Brain microvascular endothelial cell (primary cell): ENCODE measurements at regions not wholly inside any gene's neighbourhood (a gene's known extent, or its start where the extent isn't known, plus 50 kb on each side); places are given as distances from the start of the nearest gene placed in this dataset.

Experiments
- DNase-seq: peaks from one replicate; pipeline ENCODE4 v3.0.0-alpha.2; 2020
- H3K27ac ChIP-seq: fragments of 250-450 bp; sonication (Bioruptor Pico); 2 replicates; pipeline ENCODE4 v1.5.1; 2020; ENCODE audit warnings: mild to moderate bottlenecking, moderate library complexity
- H3K27me3 ChIP-seq: fragments of 250-450 bp; sonication (Bioruptor Pico); replicated peaks from 2 replicates; pipeline ENCODE4 v1.5.1; 2020; ENCODE audit warnings: mild to moderate bottlenecking
- H3K36me3 ChIP-seq: fragments of 250-450 bp; sonication (Bioruptor Pico); replicated peaks from 2 replicates; pipeline ENCODE4 v1.5.1; 2020; ENCODE audit warnings: mild to moderate bottlenecking
- H3K4me3 ChIP-seq: 2 replicates; pipeline ENCODE4 v1.5.1; 2011; ENCODE audit warnings: low read depth, mild to moderate bottlenecking, control low read depth, low read length, moderate library complexity
- in situ Hi-C: cut with HindIII; loops from 2 replicates; pipeline ENCODE4 v1.10.0; 2017; ENCODE audit warnings: low sequenced_read_pairs, low pct_ligation_motif_present
- TF ChIP-seq, protein P1 (sequence below): IDR thresholded peaks from 2 replicates; pipeline ENCODE4 v1.5.1; 2011; ENCODE audit warnings: low read depth, mild to moderate bottlenecking, moderate library complexity, low read length, control low read depth, inconsistent platforms; ENCODE audit errors: missing control alignments

DNA sequence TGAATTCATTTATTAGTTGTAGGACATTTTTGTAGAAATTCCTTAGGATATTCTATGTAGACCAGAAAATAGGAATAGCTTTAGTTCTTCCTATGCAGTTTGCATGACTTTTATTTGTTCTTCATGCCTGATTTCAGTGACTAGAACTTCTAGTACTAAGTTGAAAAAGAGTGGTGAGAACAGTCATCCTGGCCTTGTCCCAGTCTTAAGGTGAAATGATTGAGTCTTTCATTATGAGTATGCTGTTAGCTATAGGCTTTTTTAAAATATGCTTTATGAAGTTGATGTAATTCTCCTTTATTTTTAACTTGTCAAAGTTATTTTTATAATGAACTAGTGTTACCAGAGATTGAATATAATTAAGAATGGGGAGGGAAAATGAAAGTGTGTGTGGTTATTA is 690.1 kb upstream of the KLHL1 start:
- TF ChIP-seq, protein P1, sequence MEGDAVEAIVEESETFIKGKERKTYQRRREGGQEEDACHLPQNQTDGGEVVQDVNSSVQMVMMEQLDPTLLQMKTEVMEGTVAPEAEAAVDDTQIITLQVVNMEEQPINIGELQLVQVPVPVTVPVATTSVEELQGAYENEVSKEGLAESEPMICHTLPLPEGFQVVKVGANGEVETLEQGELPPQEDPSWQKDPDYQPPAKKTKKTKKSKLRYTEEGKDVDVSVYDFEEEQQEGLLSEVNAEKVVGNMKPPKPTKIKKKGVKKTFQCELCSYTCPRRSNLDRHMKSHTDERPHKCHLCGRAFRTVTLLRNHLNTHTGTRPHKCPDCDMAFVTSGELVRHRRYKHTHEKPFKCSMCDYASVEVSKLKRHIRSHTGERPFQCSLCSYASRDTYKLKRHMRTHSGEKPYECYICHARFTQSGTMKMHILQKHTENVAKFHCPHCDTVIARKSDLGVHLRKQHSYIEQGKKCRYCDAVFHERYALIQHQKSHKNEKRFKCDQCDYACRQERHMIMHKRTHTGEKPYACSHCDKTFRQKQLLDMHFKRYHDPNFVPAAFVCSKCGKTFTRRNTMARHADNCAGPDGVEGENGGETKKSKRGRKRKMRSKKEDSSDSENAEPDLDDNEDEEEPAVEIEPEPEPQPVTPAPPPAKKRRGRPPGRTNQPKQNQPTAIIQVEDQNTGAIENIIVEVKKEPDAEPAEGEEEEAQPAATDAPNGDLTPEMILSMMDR: no peak
- no peak overlapping the region for H3K27ac ChIP-seq
- H3K4me3 ChIP-seq: no peak overlapping the region
- H3K27me3 ChIP-seq: no peaks in the 10 kb centered on the region
- in situ Hi-C loops: no loop called here
- DNase-seq: no peak
- H3K36me3 ChIP-seq: no peaks in the 10 kb centered on the region

DNA sequence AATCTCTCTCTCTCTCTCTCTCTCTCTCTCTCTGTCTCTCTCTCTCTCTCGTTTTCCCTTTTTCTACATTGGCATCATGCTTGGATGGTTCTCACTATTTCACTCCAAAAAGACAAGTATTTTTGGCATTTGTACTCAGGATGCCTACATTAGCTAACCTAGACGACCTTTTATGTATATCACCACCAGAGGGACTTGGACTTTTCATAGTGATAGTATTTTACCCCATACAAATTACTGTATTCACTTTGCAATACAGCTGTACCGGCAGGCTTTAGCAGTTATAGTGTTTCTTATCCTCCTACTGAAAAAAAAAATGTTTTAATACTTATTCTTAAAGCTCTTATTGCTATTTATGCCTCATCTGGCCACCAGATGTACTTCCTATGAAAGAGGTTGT is 687.2 kb upstream of the KLHL1 start:
- in situ Hi-C loops: no loop called here
- DNase-seq: no peak
- Histone ChIP-seq H3K27me3 (no peaks in the 10 kb centered on the region), H3K36me3 (no peaks in the 10 kb centered on the region), H3K27ac (no peak overlapping the region), H3K4me3 (no peak overlapping the region)
- TF ChIP-seq, protein P1: no peak

DNA sequence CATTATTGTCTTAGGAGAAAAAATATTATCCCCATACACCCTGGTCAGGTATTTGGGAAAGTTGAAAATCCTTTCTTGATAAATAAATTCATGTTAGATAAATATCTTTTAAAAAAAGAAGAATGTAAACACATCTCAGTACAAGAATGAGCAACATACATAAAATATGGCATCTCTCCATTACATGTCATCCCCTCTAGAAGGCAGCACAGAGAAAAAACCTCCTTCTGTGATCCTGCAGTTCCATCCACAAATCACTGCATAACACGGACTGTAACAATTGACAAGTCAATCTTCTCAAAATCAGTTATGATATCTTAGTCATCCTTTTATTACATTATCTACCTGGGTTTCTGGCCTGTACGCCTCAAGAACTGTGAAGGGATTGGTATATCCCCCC is 683.9 kb upstream of the KLHL1 start:
- TF ChIP-seq, protein P1: no peak
- no peak overlapping the region for H3K4me3 ChIP-seq
- no peaks in the 10 kb centered on the region for H3K27me3 ChIP-seq
- DNase-seq: no peak
- in situ Hi-C loops: no loop called here
- no peaks in the 10 kb centered on the region for H3K36me3 ChIP-seq
- H3K27ac ChIP-seq: no peak overlapping the region

DNA sequence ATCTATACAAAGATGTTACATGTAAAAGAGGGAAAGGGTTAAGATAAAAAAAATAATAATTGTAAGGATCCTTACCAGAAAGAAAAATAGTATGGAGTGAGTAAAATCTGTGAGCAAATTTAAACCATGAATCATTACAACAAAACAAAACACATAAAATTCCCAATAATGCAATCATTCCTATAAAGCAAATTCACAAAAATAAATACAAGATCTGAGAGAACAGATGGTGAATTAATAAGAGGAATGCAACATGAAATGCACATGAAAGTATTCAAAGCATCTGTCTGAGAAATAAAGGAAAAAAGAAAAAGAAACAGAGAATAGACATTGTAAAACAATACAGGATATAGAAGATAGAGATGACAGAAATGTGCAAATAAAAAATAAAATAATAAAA is 681.5 kb upstream of the KLHL1 start:
- TF ChIP-seq, protein P1: no peak
- no peak for DNase-seq
- in situ Hi-C loops: no loop called here
- H3K36me3 ChIP-seq: no peaks in the 10 kb centered on the region
- no peak overlapping the region for H3K4me3 ChIP-seq
- no peak overlapping the region for H3K27ac ChIP-seq
- no peaks in the 10 kb centered on the region for H3K27me3 ChIP-seq

DNA sequence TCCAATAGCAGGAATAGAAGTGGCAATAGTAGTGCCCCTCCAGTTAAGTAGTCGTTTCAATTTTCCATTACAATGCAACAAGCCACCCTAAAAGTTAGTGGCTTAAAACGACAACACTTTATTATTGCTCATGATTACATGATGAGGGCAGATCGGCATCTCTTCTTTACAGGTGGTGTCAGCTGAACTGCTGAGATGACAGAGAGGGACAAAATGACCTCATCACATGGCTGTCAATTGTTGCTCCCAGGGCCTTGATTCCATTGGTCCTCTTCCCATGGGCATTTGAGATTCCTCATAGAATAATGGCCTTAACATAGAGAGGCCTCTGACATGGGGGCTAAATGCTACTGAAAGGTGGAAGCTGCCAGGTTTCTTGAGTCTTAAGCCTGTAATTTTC is 679.8 kb upstream of the KLHL1 start:
- TF ChIP-seq, protein P1: no peak
- Histone ChIP-seq H3K36me3 (no peaks in the 10 kb centered on the region), H3K4me3 (no peak overlapping the region), H3K27me3 (no peaks in the 10 kb centered on the region), H3K27ac (no peak overlapping the region)
- in situ Hi-C loops: no loop called here
- no peak for DNase-seq

DNA sequence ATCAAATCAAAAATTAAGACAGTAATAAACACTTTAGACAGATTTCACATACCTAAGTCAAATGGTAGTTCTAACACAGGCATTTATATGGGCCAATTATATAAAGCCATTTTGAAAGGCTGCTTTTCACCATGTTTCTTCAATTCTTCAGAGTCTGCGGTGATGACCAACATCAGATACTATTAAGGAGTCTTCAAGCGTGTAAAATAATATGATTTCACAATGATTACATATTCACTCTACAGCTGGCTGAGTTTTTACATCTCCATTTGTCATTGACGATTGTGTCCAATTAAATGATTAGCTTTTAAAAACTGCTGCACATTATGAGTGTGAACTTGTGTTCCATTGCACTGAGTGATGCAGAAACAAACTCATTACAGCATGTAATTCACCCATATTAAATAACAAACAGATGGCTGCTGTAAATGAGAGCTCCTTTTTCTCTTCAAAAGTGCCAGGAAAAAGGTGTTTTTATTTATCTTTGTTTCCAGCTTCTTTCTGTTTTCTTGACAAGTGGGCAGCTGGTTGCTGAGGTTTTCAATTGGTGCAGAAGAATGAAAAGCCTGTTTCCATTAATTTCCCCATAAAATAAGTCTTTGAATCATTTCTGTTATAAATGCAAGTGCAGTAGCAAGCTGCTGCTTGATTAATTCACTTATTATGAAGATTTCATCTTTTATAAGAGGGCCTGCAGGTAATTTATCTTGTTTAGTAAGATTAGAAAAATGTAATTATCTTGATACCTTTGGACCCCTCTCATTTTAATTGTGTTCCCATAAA is 676.1 kb upstream of the KLHL1 start:
- Histone ChIP-seq H3K36me3 (no peaks in the 10 kb centered on the region), H3K27ac (no peak overlapping the region), H3K4me3 (no peak overlapping the region), H3K27me3 (no peaks in the 10 kb centered on the region)
- DNase-seq: no peak
- in situ Hi-C loops: no loop called here
- TF ChIP-seq, protein P1: no peak
